H9 (cell line): ENCODE measurements at regions not wholly inside any gene's neighbourhood (a gene's known extent, or its start where the extent isn't known, plus 50 kb on each side); places are given as distances from the start of the nearest gene placed in this dataset.

Source experiments
- DNase-seq: peaks from one replicate; pipeline ENCODE4 v3.0.0-alpha.2; 2017
- H2AFZ ChIP-seq: one replicate; pipeline ENCODE4 v1.6.1; 2013; ENCODE audit warnings: mild to moderate bottlenecking, low read length, control low read depth, moderate library complexity
- H2AK5ac ChIP-seq: 2 replicates; pipeline ENCODE4 v1.6.1; 2013; ENCODE audit warnings: low read length, control low read depth, mixed read lengths; ENCODE audit not compliant: insufficient read length
- H2BK120ac ChIP-seq: one replicate; pipeline ENCODE4 v1.6.1; 2013; ENCODE audit warnings: low read depth, mild to moderate bottlenecking, low read length, control low read depth, inconsistent platforms; ENCODE audit not compliant: poor library complexity, severe bottlenecking
- H2BK12ac ChIP-seq: 2 replicates; pipeline ENCODE4 v1.6.1; 2013; ENCODE audit warnings: low read length, control low read depth, mixed read lengths, low read depth; ENCODE audit not compliant: insufficient read length
- H2BK15ac ChIP-seq: 2 replicates; pipeline ENCODE4 v1.6.1; 2013; ENCODE audit warnings: low read depth, low read length, control low read depth
- H2BK20ac ChIP-seq: one replicate; pipeline ENCODE4 v1.6.1; 2013; ENCODE audit warnings: low read depth, mild to moderate bottlenecking, low read length, control low read depth, inconsistent platforms; ENCODE audit not compliant: poor library complexity, severe bottlenecking
- H2BK5ac ChIP-seq: 2 replicates; pipeline ENCODE4 v1.6.1; 2013; ENCODE audit warnings: low read length, control low read depth, mixed read lengths; ENCODE audit not compliant: insufficient read length
- H3K14ac ChIP-seq: 2 replicates; pipeline ENCODE4 v1.6.1; 2013; ENCODE audit warnings: low read length, control low read depth; ENCODE audit not compliant: insufficient read depth
- H3K18ac ChIP-seq: 2 replicates; pipeline ENCODE4 v1.6.1; 2013; ENCODE audit warnings: low read depth, mild to moderate bottlenecking, mixed read lengths, low read length, control low read depth; ENCODE audit not compliant: insufficient read length
- H3K23ac ChIP-seq: 2 replicates; pipeline ENCODE4 v1.6.1; 2013; ENCODE audit warnings: low read length, control low read depth, mixed read lengths, low read depth; ENCODE audit not compliant: insufficient read length
- H3K23me2 ChIP-seq: 2 replicates; pipeline ENCODE4 v1.6.1; 2013; ENCODE audit warnings: low read depth, mild to moderate bottlenecking, mixed read lengths, low read length, control low read depth; ENCODE audit not compliant: insufficient read length, poor library complexity, severe bottlenecking
- H3K27ac ChIP-seq: 2 replicates; pipeline ENCODE4 v1.5.1; 2013; ENCODE audit warnings: low read length, control low read depth, mixed read lengths, low read depth; ENCODE audit not compliant: insufficient read length
- H3K27me3 ChIP-seq: 2 replicates; pipeline ENCODE4 v1.6.1; 2013; ENCODE audit warnings: low read length, control low read depth, inconsistent platforms; ENCODE audit not compliant: insufficient read depth
- H3K4ac ChIP-seq: 2 replicates; pipeline ENCODE4 v1.6.1; 2013; ENCODE audit warnings: low read depth, mild to moderate bottlenecking, control low read depth, inconsistent platforms, low read length, moderate library complexity
- H3K4me1 ChIP-seq: 2 replicates; pipeline ENCODE4 v1.6.1; 2013; ENCODE audit warnings: low read length, control low read depth, inconsistent platforms; ENCODE audit not compliant: insufficient read depth
- H3K4me2 ChIP-seq: 2 replicates; pipeline ENCODE4 v1.6.1; 2013; ENCODE audit warnings: low read length, control low read depth, mixed read lengths; ENCODE audit not compliant: insufficient read length, insufficient read depth
- H3K56ac ChIP-seq: 2 replicates; pipeline ENCODE4 v1.6.1; 2013; ENCODE audit warnings: low read depth, mild to moderate bottlenecking, mixed read lengths, low read length, control low read depth; ENCODE audit not compliant: insufficient read length
- H3K79me1 ChIP-seq: 2 replicates; pipeline ENCODE4 v1.6.1; 2013; ENCODE audit warnings: low read depth, mild to moderate bottlenecking, moderate library complexity, low read length, control low read depth, inconsistent platforms; ENCODE audit not compliant: insufficient read depth, poor library complexity, severe bottlenecking
- H3K79me2 ChIP-seq: 2 replicates; pipeline ENCODE4 v1.6.1; 2013; ENCODE audit warnings: low read length, control low read depth, inconsistent platforms; ENCODE audit not compliant: insufficient read depth
- H3K9ac ChIP-seq: 2 replicates; pipeline ENCODE4 v1.6.1; 2013; ENCODE audit warnings: low read length, control low read depth, mixed read lengths; ENCODE audit not compliant: insufficient read length; ENCODE audit errors: extremely low read depth
- H3K9me3 ChIP-seq: one replicate; pipeline ENCODE4 v1.6.1; 2013; ENCODE audit warnings: low read depth, low read length, inconsistent platforms; ENCODE audit not compliant: control insufficient read depth
- H3T11ph ChIP-seq: one replicate; pipeline ENCODE4 v1.6.1; 2013; ENCODE audit warnings: mild to moderate bottlenecking, low read length, control low read depth, inconsistent platforms
- H4K20me1 ChIP-seq: one replicate; pipeline ENCODE4 v1.6.1; 2013; ENCODE audit not compliant: control insufficient read depth, insufficient read length, insufficient read depth
- H4K5ac ChIP-seq: 2 replicates; pipeline ENCODE4 v1.6.1; 2013; ENCODE audit warnings: low read depth, mild to moderate bottlenecking, mixed read lengths, low read length, control low read depth; ENCODE audit not compliant: insufficient read length
- H4K8ac ChIP-seq: replicated peaks from 2 replicates; pipeline ENCODE4 v1.6.1; 2013; ENCODE audit warnings: low read length, control low read depth, mixed read lengths, low read depth; ENCODE audit not compliant: insufficient read length
- H4K91ac ChIP-seq: 2 replicates; pipeline ENCODE4 v1.6.1; 2013; ENCODE audit warnings: low read depth, mild to moderate bottlenecking, moderate library complexity, mixed read lengths, low read length, control low read depth; ENCODE audit not compliant: insufficient read length
- H3K27ac Mint-ChIP-seq, 3 experiments: 2 replicates in 2 of 3; 3 replicates in 1 of 3; pipeline ENCODE4 v1.8.0; 2020 to 2021; ENCODE audit warnings: mixed read lengths in 3 of 3, mild to moderate bottlenecking in 1 of 3, moderate library complexity in 1 of 3
- H3K27me3 Mint-ChIP-seq: 2 replicates; pipeline ENCODE4 v1.8.0; 2021; ENCODE audit warnings: low read depth, mild to moderate bottlenecking, moderate library complexity, mixed read lengths
- H3K36me3 Mint-ChIP-seq, 3 experiments: 2 replicates in 2 of 3; 3 replicates in 1 of 3; pipeline ENCODE4 v1.8.0; 2020 to 2021; ENCODE audit warnings: low read depth in 3 of 3, mixed read lengths in 3 of 3; ENCODE audit not compliant: insufficient read depth in 1 of 3
- H3K4me1 Mint-ChIP-seq, 2 experiments: 2 replicates each; pipeline ENCODE4 v1.8.0; 2020; ENCODE audit warnings: mixed read lengths in 2 of 2
- H3K4me3 Mint-ChIP-seq, 2 experiments: 2 replicates in 1 of 2; 3 replicates in 1 of 2; pipeline ENCODE4 v1.8.0; 2020 to 2021; ENCODE audit warnings: mild to moderate bottlenecking in 2 of 2, mixed read lengths in 2 of 2, moderate library complexity in 1 of 2
- H3K9me3 Mint-ChIP-seq, 2 experiments: 2 replicates in 1 of 2; 3 replicates in 1 of 2; pipeline ENCODE4 v1.8.0; 2020; ENCODE audit warnings: mild to moderate bottlenecking in 2 of 2, mixed read lengths in 2 of 2, moderate library complexity in 1 of 2
- CTCF ChIP-seq: fragments of 200-600 bp; sonication (generic); conservative IDR thresholded peaks from 3 replicates; pipeline ENCODE4 v1.8.0; 2021; ENCODE audit warnings: antibody characterized with exemption, mild to moderate bottlenecking

- no peak overlapping the region for H3K14ac ChIP-seq
- H3K4me1 Mint-ChIP-seq: peaks cover 5 to 12% of the 10 kb centered on the region in 2 experiments; a peak in 2 of 4 replicates
These were observed 69.1 kb upstream of the PJA2 start for GRCh38 chr5:109478830-109479229.

More at GRCh38 chr5:109478830-109479229, 69.1 kb upstream of the PJA2 start:
- H3K27me3 Mint-ChIP-seq: no peaks in the 10 kb centered on the region
- Histone ChIP-seq H3K4me2 (no peak overlapping the region), H2BK20ac (no peak overlapping the region), H2BK15ac (no peak overlapping the region), H3K23me2 (no peaks in the 10 kb centered on the region), H2BK5ac (no peak overlapping the region), H2AK5ac (no peak overlapping the region), H3K56ac (no peak overlapping the region), H3K4ac (no peak overlapping the region), H4K8ac (no peak overlapping the region), H3T11ph (no peak overlapping the region), H3K9ac (no peak overlapping the region), H4K91ac (no peak overlapping the region), H2BK12ac (no peak overlapping the region), H3K79me2 (no peaks in the 10 kb centered on the region), H4K20me1 (no peaks in the 10 kb centered on the region), H3K9me3 (no peaks in the 10 kb centered on the region), H3K18ac (no peak overlapping the region), H2AFZ (no peak overlapping the region), H3K79me1 (no peaks in the 10 kb centered on the region), H3K4me1 (no peaks in the 10 kb centered on the region), H4K5ac (no peak overlapping the region), H3K27ac (no peak overlapping the region), H3K27me3 (no peaks in the 10 kb centered on the region), H2BK120ac (no peak overlapping the region), H3K23ac (no peak overlapping the region)
- 0 out of 5 replicates have a peak, but pooled peaks cover 0 to 2% of the 10 kb centered on the region in 2 experiments for H3K9me3 Mint-ChIP-seq
- no peak for DNase-seq
- H3K36me3 Mint-ChIP-seq: no peaks in the 10 kb centered on the region
- H3K4me3 Mint-ChIP-seq: no peak overlapping the region
- H3K27ac Mint-ChIP-seq: no peak overlapping the region
- no peak for TF ChIP-seq CTCF
